ENCODE measurements at regions not wholly inside any gene's neighbourhood (a gene's known extent, or its start where the extent isn't known, plus 50 kb on each side); places are given as distances from the start of the nearest gene placed in this dataset.

DNA sequence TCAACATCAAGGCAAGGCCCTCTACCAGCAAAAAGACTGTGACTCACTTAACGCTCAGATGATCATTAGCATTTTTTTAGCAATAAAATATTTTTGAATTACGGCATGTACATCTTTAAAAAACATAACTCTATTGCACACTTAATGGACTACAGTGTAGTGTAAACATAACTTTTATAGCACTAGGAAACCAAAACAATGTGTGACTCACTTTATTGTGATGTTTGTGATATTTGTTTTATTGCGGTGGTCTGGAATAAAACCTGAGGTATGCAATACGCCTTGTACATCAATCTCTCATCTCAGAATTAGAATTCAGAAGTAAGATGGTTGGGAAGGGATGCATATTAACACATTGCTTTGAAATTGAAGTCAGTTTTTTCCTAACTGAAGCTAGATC, 106.9 kb upstream of the PTCH1 start:
- no peak for DNase-seq (ENCODE audit: low spot score)

DNA sequence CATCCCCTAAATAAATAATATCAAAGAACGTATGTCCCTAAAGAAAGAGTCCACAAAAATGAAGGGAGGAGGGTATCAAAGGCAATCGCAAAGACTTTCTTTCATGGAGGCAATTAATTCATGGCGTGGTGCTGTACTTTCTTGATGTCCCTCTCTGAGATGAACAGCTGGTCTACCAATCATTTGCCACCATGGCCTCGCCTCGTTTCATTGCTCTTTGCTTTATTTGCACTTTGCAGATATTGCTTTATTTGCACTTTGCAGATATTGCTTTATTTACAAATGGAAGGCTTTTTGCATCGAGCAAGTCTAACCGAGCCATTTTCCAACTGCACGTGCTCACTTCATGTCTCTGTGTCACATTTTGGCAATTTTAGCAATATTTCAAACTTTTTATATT, 104.0 kb upstream of the PTCH1 start:
- no peak for DNase-seq (ENCODE audit: low spot score)

DNA sequence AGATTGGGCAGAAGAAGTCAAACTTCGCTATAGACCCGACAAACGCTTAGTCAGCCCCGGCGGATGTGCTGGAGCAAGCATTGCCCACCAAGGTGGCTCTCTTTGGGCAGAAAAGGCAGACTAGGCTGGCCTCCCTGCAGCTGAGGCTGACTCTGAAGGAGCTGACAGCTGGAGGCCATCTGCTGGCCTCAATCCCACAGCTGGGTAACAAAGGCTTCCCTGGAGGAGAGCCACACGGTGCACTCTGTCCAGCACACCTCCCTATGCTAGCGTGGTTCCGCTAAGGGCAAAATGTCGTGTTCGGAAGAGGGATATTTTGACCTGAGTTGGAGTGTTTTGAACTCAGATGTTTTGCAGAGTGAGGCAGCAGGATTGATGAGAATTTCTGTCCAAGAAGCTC, 103.5 kb upstream of the PTCH1 start:
- DNase-seq (ENCODE audit: low spot score), result no peak

DNA sequence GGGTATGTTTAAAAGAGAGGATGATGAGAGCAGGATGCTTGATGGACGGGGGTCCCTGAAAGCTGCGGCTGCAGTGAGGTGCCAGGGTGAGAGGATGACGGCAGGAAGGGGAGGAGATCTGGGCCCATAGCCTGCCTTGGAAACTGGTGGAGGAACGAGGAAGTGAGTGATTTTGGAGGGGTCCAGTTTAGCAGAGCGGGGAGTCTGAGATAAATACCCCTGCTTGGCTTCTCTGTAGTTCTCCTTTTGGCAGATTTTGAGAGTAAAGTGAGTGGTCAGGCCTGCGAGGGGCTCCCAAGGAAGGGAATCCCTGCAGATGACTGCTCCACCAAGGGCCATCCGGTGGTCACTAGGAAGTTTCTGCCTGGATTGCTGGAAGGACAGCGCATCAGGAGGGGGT, 98.5 kb upstream of the PTCH1 start:
- no peak for DNase-seq (ENCODE audit: low spot score)

DNA sequence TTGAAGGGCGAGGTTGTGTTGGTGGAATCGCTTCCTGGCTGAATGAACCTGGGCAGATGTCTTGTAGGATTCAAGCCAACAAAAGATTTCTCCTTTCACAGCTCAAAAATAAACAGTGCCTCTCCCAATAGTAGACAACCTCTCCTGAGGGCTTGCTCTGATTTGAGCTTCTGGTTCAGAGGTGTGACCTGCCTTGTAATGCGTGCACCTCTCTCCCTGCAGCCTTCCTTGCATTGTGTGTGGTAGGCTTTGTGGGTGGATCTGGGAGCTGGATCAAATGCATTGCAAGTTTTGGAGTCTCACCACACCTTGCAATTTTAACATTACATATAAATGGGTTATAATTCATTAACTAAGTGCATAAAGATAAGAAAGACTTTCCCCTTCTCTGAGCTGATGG, 96.9 kb upstream of the PTCH1 start:
- no peak for DNase-seq (ENCODE audit: low spot score)

DNA sequence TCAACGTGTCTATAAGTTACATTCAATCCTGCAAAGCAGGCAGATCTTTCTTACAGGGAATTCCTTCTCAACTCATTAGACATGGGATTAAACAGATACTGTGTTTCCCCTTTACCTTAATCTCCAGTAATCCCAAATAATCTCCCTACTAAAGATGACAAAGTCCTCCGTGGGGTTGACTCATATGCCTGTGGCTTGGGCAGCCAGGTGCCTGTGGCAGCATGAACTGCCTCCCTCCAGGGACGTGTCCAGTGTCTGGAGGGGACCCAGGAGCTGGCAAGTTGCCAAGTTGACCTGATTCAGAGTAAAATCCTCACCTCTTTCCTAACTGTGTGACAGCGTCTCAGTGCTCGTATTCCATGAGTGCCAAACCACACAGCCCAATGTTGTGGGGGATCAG, 94.6 kb upstream of the PTCH1 start:
- DNase-seq (ENCODE audit: low spot score), result no peak

DNA sequence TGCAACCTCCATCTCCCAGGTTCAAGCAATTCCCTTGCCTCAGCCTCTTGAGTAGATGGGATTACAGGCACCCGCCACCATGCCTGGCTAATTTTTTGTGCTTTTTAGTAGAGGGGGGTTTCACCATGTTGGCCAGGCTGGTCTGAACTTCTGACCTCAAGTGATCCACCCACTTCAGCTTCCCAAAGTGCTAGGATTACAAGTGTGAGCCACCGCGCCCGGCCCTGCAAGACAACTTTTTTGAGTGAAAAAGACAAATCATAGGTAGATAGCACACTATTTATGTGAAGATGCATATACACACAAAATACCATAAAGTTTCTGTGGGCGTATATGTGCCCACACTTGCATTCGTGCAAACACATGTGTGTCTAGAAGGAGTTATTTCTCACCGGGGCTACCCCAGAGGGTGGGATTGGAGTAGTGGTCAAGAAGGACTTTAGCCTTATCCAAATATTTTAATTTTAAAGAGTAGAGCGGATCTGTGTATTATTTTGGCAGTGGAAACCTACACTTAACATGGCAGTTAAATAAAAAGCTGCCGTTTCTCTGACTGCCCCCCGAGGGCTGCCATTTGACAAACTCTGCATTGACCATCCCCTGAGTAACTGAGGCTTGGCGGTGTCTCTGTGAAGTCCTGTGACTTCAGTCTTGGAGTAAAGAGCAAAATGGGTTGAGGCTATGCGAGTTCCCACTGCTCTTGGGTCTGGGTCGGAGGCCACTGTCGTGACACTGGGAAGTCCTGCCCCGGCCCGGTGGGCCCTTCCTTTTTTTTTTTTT, 93.4 kb upstream of the PTCH1 start:
- DNase-seq (ENCODE audit: low spot score), result no peak

DNA sequence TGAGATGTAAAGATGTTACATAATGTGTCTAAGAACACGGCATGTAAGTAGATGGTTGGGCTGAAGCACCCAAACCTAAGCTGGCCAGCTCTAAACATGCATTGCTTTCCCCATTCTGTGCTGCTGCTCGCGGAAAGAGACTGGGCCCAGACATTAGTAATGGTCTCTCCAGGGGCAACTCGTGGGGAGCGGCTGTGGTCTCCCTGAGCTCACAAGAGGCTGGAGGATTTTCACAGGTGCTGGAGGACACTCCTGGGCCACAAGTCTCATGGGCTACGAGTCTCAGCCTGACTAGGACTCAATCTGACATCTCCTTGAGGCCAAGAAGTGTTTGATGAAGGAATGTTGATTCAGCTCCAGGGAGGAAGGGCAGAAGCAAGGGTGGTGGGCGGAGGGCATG, 92.7 kb upstream of the PTCH1 start:
- no peak for DNase-seq (ENCODE audit: low spot score)

DNA sequence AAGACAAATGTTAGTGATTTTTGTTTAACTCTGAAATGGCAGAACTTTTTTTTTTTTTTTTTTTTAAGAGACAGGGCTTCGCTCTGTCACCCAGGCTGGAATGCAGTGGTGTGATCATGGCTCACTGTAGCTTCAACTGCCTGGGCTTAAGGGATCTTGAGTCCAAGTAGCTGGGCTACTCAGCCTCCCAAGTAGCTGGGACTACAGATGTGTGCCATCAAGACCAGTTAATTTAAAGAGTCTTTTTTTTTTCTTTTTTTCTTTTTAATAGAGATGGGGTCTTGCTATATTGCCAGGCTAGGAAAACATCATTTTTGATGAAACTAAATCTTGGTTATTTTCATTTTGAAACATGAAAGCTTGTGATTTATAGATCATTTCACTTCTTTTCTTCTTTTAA, 91.6 kb upstream of the PTCH1 start:
- DNase-seq (ENCODE audit: low spot score), result no peak

DNA sequence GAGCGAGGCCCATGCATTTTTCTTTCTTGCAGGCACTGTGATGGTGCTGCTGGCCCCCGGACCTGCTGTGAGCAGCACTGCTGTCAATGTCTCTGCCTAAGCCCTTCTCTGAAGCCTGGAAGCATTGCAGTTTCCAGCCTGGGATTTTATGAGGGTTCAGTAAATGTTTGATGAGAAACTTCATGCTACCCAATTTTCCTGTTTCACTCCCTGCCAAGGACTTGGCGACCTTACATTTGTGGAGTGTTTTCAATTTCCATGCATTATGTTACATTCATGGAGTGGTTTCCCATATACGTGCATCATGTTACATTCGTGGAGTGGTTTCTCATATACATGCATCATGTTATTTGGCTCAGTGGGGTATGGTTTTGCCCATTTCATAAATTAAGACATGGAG, 90.7 kb upstream of the PTCH1 start:
- no peak for DNase-seq (ENCODE audit: low spot score)

DNA sequence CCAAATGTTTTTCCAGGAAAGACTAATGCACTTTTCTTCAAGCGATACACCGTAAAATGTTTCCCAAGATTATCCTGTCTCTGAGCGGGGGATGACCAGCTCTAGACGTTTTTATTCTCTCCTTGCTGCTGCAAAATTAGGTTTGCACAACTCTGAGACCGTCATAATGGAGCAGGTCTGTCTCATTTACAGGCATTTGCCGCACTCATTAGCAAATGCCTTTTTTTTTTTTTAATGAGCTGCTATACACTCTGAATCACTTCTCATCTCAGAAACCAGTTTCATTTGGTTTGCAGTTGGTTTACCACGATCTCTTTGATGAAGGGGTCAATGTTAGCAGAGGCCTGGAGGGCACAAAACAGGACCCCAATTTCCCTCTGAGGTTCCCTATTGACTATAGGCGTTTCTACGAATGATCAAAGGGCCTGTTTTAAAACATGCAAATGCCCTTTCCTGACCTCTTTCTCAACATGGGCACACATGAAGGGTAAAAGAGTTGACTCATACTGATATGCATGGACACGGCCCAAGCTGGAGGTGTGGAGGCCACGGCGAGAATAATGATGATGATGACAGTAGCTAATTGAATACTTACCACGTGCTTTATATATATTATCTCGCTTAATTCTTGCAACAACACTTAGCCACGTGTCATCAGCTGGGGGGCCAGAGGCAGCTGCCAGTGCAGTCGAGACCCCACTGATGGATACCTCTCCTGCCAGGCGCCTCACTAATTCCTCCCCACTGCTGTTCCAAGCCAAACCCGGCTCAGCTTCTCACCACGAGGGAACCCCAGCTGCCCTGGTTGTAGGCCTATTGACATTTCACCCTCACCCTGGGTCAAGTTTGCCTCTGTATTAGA, 89.9 kb upstream of the PTCH1 start:
- DNase-seq (ENCODE audit: low spot score), result no peak

DNA sequence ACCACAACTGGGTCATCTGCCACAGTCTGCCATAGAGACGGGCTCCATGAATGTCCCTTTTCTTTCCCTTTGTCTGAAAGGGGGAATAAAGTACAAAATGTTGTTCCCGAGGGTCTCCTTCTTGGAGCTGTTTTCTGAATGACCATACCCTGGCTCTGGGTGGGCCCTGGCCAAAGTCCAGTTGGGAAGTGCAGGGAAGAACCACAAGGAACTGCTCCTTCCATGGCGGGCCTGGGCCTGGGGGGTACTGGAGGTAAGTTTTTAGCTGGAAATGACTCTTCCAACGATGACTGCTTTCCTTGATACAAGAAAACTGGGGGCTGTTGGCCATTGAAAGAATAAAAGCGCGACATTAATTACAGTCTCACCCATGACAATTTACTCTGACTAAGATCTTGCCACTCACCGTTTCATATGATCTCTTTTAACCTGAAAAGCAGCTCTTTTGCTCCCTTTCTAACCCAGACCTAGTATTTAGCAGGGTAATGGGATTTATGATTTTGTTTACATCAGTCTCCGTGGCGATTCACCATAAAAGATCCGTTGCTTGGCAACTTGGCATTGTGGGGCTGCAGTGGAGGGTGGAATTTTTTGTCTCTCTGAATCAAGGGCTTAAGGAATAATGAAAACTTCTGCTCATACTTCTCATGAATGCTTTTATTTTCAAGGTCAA, 89.2 kb upstream of the PTCH1 start:
- DNase-seq (ENCODE audit: low spot score), result no peak

DNA sequence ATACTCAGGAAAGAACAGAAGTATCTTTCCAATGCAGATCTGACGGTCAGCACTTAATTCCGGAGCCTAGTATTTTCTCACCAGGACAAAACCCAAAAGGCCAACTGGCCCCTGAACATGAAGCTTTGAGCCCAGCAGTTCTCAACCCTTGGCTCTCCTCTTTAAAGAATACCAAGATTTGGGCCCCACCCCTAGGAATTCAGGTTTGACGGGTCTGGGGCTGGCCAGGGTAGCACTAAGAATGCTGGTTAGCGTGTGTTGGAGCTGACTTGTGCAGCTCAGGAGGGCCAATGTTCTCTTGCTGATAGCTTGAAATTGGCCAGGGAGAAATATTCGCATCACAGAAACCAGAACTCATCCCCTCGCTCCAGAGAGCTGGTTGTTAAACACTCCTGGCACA, 88.3 kb upstream of the PTCH1 start:
- DNase-seq (ENCODE audit: low spot score), result no peak

DNA sequence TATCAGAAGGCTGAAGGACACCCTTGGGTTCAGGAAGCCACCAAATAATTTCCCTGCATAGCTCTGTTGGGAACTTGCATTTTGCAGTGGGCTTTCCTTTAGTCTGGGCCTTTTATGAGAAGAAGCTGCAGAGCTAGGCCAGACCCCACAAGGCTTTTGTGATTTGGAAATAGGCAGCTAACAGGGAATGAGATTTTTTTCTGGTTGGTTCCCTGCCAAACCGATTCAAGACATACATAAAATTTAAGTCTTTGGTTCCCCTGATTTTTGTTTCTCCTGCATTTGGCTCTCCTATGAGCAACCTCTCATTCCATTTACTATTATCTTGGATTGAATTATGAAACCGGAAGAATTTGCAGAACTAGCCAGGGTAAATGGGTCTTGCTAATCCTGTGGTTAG, 81.5 kb upstream of the PTCH1 start:
- DNase-seq (ENCODE audit: low spot score), result no peak

DNA sequence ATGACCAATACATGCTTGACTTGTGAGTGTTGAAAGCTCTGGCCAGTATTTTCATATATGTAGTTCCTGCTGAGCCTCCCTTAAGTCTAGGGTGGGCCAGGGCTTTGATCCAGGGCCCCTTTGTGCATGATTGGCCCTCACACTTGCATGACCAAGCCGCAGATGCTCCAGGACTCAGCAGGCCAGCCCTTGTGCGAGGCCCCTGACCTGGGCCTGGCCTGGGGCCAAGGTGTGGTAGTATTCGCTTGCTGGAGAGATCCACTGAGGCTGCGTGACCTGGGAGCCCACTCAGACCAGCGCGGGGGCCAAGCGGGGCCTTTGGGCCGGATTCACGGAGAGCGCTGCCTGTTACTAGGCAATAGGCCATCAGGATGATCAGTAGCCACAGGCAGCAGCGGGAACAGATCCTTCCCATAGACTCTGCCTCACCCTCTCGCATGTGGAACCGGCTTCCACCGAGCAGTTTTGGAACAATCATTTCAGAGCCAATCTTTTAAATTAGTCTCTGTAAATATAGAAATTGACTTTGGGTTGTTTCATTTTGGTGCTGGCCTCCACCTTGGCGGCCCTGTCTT, 79.0 kb upstream of the PTCH1 start:
- DNase-seq (ENCODE audit: low spot score), result no peak

DNA sequence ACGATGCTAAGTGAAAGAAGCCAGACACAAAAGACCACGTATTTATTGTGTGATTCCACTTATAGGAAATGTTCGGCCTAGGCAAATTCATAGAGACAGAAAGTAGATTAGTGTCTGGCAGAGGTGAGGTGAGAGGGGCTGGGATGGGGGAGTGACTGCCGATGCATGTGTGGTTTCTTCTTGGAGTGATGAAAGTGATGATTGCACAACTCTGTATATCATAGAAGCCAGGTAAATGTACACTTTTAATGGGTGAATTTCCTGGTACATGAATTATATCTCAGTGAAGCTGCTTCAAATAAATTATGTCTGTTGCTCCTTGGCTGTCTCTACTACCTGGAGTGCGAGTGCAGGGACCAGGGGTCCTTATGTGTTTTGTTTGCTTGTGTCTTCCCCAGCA, 76.2 kb upstream of the PTCH1 start:
- no peak for DNase-seq (ENCODE audit: low spot score)

DNA sequence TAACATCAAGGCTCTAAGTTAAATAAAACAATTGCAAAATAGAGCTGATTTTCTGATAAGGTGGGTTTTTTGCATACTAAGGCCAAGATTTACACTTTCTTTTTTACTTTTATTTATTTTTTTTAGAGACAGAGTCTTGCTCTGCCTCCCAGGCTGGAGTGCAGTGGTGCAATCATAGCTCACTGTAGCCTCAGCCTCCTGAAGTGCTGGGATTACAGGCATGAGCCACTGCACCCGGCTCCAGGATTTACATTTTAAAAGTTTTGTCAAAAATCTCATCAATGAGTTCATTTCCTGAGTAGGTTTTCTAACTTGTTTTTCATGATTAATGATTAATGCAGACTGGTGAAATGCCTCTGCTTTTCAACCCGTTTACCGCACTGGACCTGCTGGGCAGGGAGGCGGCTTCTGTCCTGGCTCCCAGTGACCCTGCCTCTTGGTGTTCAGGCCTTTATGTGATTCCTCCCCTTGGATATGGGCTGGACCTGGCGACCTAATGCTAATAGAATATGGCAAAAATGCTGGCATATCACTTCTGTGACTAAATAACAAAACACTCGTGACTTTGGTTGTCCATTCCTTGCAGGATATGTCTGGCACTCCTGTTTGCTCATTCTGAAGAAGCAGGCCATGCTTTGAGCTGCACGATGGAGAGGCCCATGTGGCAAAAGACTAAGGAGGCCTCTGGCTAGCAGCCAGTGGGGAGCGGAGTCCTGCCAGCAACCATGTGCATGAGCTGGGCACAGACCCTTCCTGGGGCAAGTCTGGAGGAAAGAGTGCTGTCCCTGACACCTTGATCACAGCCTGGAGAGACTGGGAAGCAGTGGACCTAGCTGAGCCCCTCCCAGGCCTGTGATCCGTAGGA, 72.2 kb upstream of the PTCH1 start:
- DNase-seq (ENCODE audit: low spot score), result no peak

DNA sequence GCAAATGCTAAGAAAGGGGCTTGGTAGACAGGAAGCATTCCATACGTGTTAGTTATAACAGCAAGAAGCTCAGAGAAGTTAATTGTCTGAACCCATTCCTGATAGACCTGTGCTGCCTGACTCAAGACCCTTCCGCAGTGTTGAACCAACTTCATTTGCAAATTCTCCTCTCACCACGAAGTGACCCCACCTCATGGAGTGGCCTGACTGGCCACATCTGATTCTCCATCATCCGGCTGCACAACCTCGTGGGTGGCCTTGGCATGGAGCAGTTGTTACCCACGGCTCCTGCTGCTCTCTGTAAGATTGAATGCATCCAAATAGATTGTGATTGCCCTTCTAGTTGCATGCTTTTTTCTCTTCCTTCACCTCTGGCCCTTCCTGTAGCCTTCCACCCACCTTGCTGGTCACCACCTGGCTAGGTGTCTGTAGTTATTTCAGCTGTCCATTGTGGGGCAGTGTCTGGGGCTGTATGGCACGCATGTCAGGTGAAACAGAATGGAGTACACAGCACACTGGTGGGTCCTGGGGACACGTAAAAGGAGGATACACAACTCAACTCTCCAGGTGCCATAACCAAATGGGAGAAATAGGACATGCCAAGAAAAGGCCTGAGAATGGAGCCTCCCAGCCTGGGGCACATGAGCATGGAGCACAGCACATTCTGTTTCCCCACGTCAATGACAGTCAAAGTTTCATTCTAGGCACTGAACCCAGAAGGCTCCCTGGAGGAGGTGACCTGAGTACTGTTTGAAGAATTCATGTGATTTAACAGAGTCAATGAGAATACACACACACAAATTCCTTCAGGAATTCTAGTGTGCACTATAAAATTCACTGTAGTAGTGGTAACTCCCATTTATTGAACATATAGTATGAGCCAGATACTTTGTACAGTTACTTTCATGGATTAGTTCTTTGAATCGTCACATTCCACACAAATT, 70.5 kb upstream of the PTCH1 start:
- no peak for DNase-seq (ENCODE audit: low spot score)

DNA sequence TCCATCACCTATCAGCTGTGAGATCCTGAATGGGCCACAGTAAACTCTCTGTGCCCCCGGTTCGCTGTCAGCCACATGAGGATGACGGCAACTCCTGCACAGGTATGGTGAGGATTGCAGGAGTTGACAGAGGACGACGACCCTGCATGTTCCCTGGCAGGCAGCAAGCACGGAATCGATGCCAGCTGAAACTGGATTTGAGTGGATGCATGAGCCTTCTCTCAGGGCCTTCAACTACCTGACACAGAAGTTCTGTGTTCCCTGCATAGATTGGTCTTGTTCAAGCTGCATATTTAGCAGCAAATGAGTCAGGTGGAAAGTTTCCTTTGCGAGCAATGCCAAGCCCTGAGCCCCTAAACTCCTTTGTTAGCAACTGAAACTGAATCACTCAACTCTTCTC, 69.6 kb upstream of the PTCH1 start:
- DNase-seq (ENCODE audit: low spot score), result no peak

DNA sequence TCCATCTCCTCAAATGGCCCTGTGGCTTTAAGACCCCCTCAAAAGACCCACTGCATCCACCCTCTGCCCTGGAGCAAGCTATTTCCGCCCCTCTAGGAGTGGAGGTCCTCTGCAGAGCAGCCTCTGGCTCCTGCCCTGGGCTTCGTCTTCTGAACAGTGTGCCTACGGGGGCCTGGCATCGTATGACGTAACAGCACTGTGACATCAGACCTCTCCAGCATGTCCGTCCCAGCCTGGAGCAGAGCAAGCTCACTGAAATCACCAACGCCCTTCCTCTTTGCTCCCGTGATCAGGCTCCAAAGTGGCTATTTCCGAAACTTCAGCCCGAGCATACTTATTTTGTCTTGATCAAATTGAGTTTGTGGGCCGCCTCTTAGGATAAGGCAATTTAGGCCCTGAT, 69.1 kb upstream of the PTCH1 start:
- DNase-seq (ENCODE audit: low spot score), result no peak

DNA sequence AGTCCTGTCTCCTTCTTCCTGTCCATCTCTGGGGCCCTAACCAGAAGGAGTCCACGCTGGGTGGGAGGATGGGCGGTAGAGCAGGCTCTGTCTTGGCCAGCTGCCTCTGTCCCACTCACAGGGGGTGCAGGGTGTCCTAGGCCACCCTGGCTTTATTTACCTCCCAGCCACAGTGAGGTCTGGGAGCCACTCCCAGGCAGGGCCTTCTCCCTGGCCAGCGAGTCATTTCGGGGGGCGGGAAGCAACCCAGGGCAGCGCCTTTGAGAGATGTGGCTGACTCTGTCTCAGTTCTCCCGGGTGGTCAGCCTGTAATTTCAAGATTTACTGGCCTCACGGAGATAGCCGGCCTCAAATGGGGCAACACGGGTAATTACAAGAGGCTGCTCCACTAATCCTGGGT, 67.4 kb upstream of the PTCH1 start:
- DNase-seq (ENCODE audit: low spot score), result no peak
